HL-60 (cell line): ENCODE measurements at regions not wholly inside any gene's neighbourhood (a gene's known extent, or its start where the extent isn't known, plus 50 kb on each side); places are given as distances from the start of the nearest gene placed in this dataset.

ENCODE experiments used
- GABPA ChIP-seq: IDR thresholded peaks from 2 replicates; pipeline ENCODE4 v1.6.1; 2012; ENCODE audit warnings: low read depth
- SPI1 ChIP-seq: IDR thresholded peaks from 2 replicates; pipeline ENCODE4 v1.6.1; 2012; ENCODE audit warnings: low read depth, mild to moderate bottlenecking, borderline replicate concordance
- TF ChIP-seq, protein P1 (sequence below): IDR thresholded peaks from one replicate; pipeline ENCODE4 v1.5.1; 2011; ENCODE audit warnings: low read length, control low read depth, inconsistent platforms; ENCODE audit not compliant: insufficient read depth

GRCh38 chr4:110265001-110265400 lies 66.6 kb upstream of the ELOVL6 start:
- TF ChIP-seq, protein P1, sequence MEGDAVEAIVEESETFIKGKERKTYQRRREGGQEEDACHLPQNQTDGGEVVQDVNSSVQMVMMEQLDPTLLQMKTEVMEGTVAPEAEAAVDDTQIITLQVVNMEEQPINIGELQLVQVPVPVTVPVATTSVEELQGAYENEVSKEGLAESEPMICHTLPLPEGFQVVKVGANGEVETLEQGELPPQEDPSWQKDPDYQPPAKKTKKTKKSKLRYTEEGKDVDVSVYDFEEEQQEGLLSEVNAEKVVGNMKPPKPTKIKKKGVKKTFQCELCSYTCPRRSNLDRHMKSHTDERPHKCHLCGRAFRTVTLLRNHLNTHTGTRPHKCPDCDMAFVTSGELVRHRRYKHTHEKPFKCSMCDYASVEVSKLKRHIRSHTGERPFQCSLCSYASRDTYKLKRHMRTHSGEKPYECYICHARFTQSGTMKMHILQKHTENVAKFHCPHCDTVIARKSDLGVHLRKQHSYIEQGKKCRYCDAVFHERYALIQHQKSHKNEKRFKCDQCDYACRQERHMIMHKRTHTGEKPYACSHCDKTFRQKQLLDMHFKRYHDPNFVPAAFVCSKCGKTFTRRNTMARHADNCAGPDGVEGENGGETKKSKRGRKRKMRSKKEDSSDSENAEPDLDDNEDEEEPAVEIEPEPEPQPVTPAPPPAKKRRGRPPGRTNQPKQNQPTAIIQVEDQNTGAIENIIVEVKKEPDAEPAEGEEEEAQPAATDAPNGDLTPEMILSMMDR, result no peak
- TF ChIP-seq GABPA, result no peak
- no peak for TF ChIP-seq SPI1
